ENCODE measurements at regions not wholly inside any gene's neighbourhood (a gene's known extent, or its start where the extent isn't known, plus 50 kb on each side); places are given as distances from the start of the nearest gene placed in this dataset.

GRCh38 chr5:89922161-89922560, 487.4 kb downstream of the CETN3 start:
- TF ChIP-seq ZC3H10 (CRISPR knock-in tag; IDR thresholded peaks at IDR 0.05): no peak
- TF ChIP-seq ESRRG (CRISPR knock-in tag; IDR thresholded peaks at IDR 0.05): no peak
- no peak for TF ChIP-seq GLIS3 (CRISPR knock-in tag; IDR thresholded peaks at IDR 0.05)
- no peak for TF ChIP-seq ARNTL (CRISPR knock-in tag; IDR thresholded peaks at IDR 0.05; ENCODE audit: borderline replicate concordance, low read depth)
- TF ChIP-seq ZFP3 (CRISPR knock-in tag; IDR thresholded peaks at IDR 0.05): no peak
- no peak for TF ChIP-seq RARB (CRISPR knock-in tag; IDR thresholded peaks at IDR 0.05)
- no peak for ATAC-seq

- no peak for TF ChIP-seq BACH2 (CRISPR knock-in tag; IDR thresholded peaks at IDR 0.05; ENCODE audit: borderline replicate concordance)
- TF ChIP-seq, protein P1, sequence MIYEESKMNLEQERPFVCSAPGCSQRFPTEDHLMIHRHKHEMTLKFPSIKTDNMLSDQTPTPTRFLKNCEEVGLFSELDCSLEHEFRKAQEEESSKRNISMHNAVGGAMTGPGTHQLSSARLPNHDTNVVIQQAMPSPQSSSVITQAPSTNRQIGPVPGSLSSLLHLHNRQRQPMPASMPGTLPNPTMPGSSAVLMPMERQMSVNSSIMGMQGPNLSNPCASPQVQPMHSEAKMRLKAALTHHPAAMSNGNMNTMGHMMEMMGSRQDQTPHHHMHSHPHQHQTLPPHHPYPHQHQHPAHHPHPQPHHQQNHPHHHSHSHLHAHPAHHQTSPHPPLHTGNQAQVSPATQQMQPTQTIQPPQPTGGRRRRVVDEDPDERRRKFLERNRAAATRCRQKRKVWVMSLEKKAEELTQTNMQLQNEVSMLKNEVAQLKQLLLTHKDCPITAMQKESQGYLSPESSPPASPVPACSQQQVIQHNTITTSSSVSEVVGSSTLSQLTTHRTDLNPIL (CRISPR knock-in tag; IDR thresholded peaks at IDR 0.05; ENCODE audit: low read depth): no peak
- TF ChIP-seq TSHZ2 (CRISPR knock-in tag; IDR thresholded peaks at IDR 0.05): no peak
- TF ChIP-seq GLIS3 (CRISPR knock-in tag; IDR thresholded peaks at IDR 0.05): no peak
- no peak for ATAC-seq
Measured at GRCh38 chr5:89917112-89917511, 492.4 kb downstream of the CETN3 start.

DNA sequence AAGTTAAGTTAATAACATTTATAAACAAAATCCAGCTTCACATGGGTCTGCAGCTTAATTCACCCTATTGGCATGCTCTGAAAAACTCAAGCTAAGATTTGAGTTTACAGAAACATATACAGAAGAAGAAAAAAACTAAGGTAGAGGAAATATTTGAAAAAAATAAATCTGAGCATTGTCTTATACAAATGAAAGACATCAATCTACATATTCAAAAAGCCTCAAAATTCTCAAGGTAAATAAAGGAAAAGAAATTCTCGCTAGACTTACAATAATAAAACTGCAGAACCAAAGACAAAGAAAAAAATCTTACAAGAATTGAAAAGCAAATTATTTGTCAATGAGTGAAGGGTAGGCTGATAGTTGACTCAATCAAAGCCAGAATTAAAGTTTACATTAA, 493.4 kb downstream of the CETN3 start:
- no peak for TF ChIP-seq ZNF70 (CRISPR knock-in tag; IDR thresholded peaks at IDR 0.05)
- no peak for TF ChIP-seq ARNTL (CRISPR knock-in tag; IDR thresholded peaks at IDR 0.05; ENCODE audit: borderline replicate concordance, low read depth)
- TF ChIP-seq OSR1 (CRISPR knock-in tag; IDR thresholded peaks at IDR 0.05): no peak
- no peak for TF ChIP-seq TSHZ2 (CRISPR knock-in tag; IDR thresholded peaks at IDR 0.05)
- no peak for TF ChIP-seq ISL1 (CRISPR knock-in tag; IDR thresholded peaks at IDR 0.05)
- no peak for ATAC-seq

DNA sequence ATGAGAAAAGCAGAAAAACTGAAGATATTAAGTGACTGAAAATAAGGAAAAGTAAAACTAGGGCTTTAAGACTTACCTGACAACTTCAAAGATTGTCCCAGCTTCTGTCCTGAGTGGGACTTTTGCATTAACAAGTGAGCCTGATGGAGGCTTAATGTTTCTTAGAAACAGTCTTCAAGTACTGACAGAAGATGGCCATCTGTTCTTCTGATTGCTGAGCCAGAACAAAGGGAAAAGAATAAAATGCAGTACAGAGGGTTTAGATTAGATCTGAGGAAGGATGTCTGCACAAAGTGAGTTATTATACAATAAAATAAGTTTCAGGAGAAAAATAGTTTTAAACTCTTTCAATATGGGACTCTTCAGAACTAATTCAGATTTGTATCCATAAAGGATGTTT, 500.7 kb downstream of the CETN3 start:
- no peak for ATAC-seq
- TF ChIP-seq, protein P2, sequence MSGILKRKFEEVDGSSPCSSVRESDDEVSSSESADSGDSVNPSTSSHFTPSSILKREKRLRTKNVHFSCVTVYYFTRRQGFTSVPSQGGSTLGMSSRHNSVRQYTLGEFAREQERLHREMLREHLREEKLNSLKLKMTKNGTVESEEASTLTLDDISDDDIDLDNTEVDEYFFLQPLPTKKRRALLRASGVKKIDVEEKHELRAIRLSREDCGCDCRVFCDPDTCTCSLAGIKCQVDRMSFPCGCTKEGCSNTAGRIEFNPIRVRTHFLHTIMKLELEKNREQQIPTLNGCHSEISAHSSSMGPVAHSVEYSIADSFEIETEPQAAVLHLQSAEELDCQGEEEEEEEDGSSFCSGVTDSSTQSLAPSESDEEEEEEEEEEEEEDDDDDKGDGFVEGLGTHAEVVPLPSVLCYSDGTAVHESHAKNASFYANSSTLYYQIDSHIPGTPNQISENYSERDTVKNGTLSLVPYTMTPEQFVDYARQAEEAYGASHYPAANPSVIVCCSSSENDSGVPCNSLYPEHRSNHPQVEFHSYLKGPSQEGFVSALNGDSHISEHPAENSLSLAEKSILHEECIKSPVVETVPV (CRISPR knock-in tag; IDR thresholded peaks at IDR 0.05): no peak
- TF ChIP-seq RARB (CRISPR knock-in tag; IDR thresholded peaks at IDR 0.05) (no peak), POU6F1 (CRISPR knock-in tag; IDR thresholded peaks at IDR 0.05; ENCODE audit: borderline replicate concordance, low read depth) (no peak), TSHZ2 (CRISPR knock-in tag; IDR thresholded peaks at IDR 0.05) (no peak), ZNF70 (CRISPR knock-in tag; IDR thresholded peaks at IDR 0.05) (no peak), TCF4 (CRISPR knock-in tag; IDR thresholded peaks at IDR 0.05; ENCODE audit: borderline replicate concordance) (no peak), GLIS3 (CRISPR knock-in tag; IDR thresholded peaks at IDR 0.05) (no peak), SNAI2 (CRISPR knock-in tag; IDR thresholded peaks at IDR 0.05) (no peak)
